GM12874 (cell line): ENCODE measurements at regions not wholly inside any gene's neighbourhood (a gene's known extent, or its start where the extent isn't known, plus 50 kb on each side); places are given as distances from the start of the nearest gene placed in this dataset.

Source experiments
- CTCF ChIP-seq: IDR thresholded peaks from 2 replicates; pipeline ENCODE4 v1.5.1; 2011; ENCODE audit warnings: low read depth, mild to moderate bottlenecking, control low read depth, low read length, moderate library complexity; ENCODE audit not compliant: insufficient read depth

DNA sequence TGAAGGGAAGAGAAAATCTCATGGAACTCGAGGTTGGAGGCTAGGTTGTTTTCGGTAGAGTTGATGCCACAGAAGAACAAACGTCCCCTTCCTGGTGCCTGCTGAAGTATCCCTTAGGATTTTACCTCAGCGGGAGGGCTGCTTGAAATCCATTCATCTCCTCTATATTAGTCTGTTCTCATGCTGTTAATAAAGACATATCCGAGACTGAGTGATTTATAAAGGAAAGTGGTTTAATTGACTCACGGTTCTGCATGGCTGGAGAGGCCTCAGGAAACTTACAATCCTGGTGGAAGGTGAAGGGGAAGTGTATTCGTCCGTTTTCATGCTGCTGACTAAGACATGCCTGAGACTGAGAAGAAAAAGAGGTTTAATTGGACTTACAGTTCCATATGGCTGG is 413.5 kb downstream of the NPHP4 start:
- TF ChIP-seq CTCF, result no peak

- TF ChIP-seq CTCF, result no peak
These were observed 414.8 kb downstream of the NPHP4 start for GRCh38 chr1:5577255-5578040.

DNA sequence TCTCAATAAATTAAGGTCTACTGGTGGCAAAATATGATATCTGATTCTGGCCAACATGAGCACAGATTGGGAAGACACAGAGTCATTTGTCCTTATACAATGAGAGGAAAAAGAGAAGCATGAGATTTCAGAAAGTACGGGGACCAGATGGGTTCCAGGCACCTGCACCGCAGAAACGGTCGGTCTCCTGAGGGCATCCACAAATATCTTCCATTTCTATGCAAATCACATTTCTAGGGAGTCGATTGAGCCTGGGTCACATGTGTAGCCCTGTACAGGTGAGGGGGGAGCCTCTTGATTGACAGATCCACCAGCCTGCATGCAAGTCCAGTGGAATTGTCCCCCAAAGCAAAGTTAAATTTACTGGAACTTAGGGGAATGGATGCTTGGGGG is 415.6 kb downstream of the NPHP4 start:
- no peak for TF ChIP-seq CTCF

DNA sequence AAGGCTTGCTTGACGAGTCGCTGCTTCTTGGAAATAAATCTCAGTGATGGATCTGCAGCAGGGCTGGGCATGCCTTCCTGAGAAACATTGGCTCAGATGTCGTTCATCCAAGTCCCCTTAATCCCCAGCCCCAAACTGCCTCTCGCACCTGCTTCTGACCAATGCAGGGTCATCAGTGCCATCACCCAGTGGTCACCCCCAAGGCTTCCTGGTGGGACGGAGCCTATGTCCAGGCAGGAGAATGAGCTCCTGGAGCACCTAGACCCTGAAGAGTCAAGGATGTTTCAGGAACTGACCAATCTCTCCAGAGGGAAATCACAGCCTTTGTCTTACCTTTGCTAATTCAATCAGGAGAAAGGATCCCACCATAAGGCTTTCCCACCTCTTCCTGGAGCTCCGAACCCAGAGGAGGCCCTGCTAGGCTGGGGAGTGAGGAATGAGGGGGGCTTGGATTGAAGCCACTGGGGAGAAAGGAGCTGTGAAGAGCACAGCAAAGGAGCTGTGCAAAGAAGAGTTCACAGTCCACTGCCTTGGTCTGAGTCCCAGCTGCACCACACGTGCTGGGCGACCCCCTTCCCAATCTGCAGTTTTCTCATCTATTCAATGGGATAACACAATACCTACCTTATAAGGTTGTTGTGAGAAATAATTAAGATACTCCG is 416.1 kb downstream of the NPHP4 start:
- no peak for TF ChIP-seq CTCF

DNA sequence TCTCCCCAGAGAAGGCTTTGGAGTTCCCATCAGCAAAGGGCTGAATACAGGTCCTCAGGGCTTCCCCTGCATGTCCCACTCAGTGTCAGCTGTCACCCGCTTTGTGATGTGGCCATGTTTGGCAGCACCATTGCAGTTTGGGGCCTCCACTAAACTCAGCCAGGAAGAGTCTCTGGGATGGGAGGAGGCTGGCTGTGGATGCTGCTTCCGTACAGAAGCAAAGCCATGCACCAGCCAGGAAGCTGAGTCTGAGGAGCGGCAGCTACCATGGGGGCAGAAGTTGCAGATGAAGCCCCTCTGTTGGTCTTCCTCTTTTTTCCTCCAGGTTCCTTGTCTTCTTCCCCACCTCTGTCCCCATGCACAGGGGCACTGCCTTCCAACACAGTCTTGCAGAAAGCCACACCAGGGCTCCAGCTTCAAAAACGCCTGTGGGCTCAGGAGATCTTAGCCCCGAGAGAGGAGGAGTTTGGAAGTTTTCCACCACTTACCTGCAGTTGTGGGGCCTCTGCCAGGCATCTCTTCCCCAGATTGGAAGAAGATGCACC is 416.8 kb downstream of the NPHP4 start:
- TF ChIP-seq CTCF, result no peak

- no peak for TF ChIP-seq CTCF
These were observed 417.6 kb downstream of the NPHP4 start for GRCh38 chr1:5574641-5575040.

GRCh38 chr1:5572794-5573193 is 419.4 kb downstream of the NPHP4 start:
- TF ChIP-seq CTCF, result no peak
